Keratinocyte (primary cell): ENCODE measurements at regions not wholly inside any gene's neighbourhood (a gene's known extent, or its start where the extent isn't known, plus 50 kb on each side); places are given as distances from the start of the nearest gene placed in this dataset.

ENCODE experiments used
- DNase-seq: peaks from one replicate; pipeline ENCODE4 v3.0.0-alpha.2; 2011; ENCODE audit warnings: low read depth, missing footprints, low spot score
- FAIRE-seq: peaks from 2 replicates; lab custom pipeline; 2011; peaks lifted over from hg19 to GRCh38; lab: Jason Lieb, UNC
- H2AFZ ChIP-seq: 2 replicates; pipeline ENCODE4 v1.6.0; 2012; ENCODE audit warnings: low read length, control low read depth, inconsistent platforms; ENCODE audit not compliant: control insufficient read depth
- H3K27ac ChIP-seq: 2 replicates; pipeline ENCODE4 v1.5.1; 2011; ENCODE audit warnings: low read length; ENCODE audit not compliant: control insufficient read depth, insufficient read depth
- H3K27me3 ChIP-seq: 3 replicates; pipeline ENCODE4 v1.6.0; 2011; ENCODE audit warnings: low read length; ENCODE audit not compliant: control insufficient read depth, insufficient read depth; ENCODE audit errors: extremely low read depth
- H3K36me3 ChIP-seq, 2 experiments: 2 replicates in 1 of 2; 3 replicates in 1 of 2; pipeline ENCODE4 v1.5.1; 2011; ENCODE audit warnings: low read length in 2 of 2, mild to moderate bottlenecking in 1 of 2; ENCODE audit not compliant: control insufficient read depth in 2 of 2, insufficient read depth in 2 of 2; ENCODE audit errors: extremely low read depth in 1 of 2
- H3K4me1 ChIP-seq: 3 replicates; pipeline ENCODE4 v1.5.1; 2011; ENCODE audit warnings: low read length; ENCODE audit not compliant: control insufficient read depth, insufficient read depth; ENCODE audit errors: extremely low read depth
- H3K4me2 ChIP-seq: 3 replicates; pipeline ENCODE4 v1.6.0; 2011; ENCODE audit warnings: low read depth, low read length; ENCODE audit not compliant: control insufficient read depth, insufficient read depth; ENCODE audit errors: extremely low read depth
- H3K4me3 ChIP-seq, 3 experiments: fragments of 200-600 bp in 1 of 3; sonication (generic) in 1 of 3; 2 replicates in 2 of 3; 3 replicates in 1 of 3; pipeline ENCODE4 v1.5.1; 2011 to 2016; ENCODE audit warnings: low read length in 3 of 3, mild to moderate bottlenecking in 3 of 3, control low read depth in 2 of 3, inconsistent platforms in 1 of 3, low read depth in 1 of 3, mixed read lengths in 1 of 3, mixed run types in 1 of 3, moderate library complexity in 1 of 3; ENCODE audit not compliant: control insufficient read depth in 2 of 3, insufficient read depth in 2 of 3; ENCODE audit errors: extremely low read depth in 1 of 3
- H3K79me2 ChIP-seq: 2 replicates; pipeline ENCODE4 v1.6.0; 2012; ENCODE audit warnings: low read length; ENCODE audit not compliant: control insufficient read depth, insufficient read depth
- H3K9ac ChIP-seq: 3 replicates; pipeline ENCODE4 v1.6.0; 2011; ENCODE audit warnings: low read length; ENCODE audit not compliant: control insufficient read depth, insufficient read depth; ENCODE audit errors: extremely low read depth
- H3K9me1 ChIP-seq: 3 replicates; pipeline ENCODE4 v1.6.0; 2011; ENCODE audit warnings: low read length; ENCODE audit not compliant: control insufficient read depth, insufficient read depth; ENCODE audit errors: extremely low read depth
- H3K9me3 ChIP-seq: 2 replicates; pipeline ENCODE4 v1.5.1; 2012; ENCODE audit warnings: low read depth, low read length; ENCODE audit not compliant: control insufficient read depth
- H4K20me1 ChIP-seq: 3 replicates; pipeline ENCODE4 v1.6.0; 2011; ENCODE audit warnings: low read length; ENCODE audit not compliant: control insufficient read depth, insufficient read depth; ENCODE audit errors: extremely low read depth
- CTCF ChIP-seq, 3 experiments: IDR thresholded peaks in 1 of 3; conservative IDR thresholded peaks in 1 of 3; optimal IDR thresholded peaks in 1 of 3; 2 replicates in 2 of 3; 3 replicates in 1 of 3; pipeline versions ENCODE3 to v1.5.1; 2011; ENCODE audit warnings: low read length in 3 of 3, mild to moderate bottlenecking in 3 of 3, moderate library complexity in 2 of 3, control low read depth in 1 of 3, inconsistent platforms in 1 of 3; ENCODE audit not compliant: insufficient read depth in 2 of 3; ENCODE audit errors: extremely low read depth in 1 of 3
- EZH2 ChIP-seq: IDR thresholded peaks from one replicate; pipeline ENCODE4 v1.6.1; 2012; ENCODE audit warnings: inconsistent platforms, mild to moderate bottlenecking, low read length, moderate library complexity
- dilution Hi-C: fragments of 300-500 bp; cut with MboI; formaldehyde crosslinking; loops from one replicate; pipeline ENCODE4 v1.7.0; 2020; ENCODE audit warnings: low sequenced_read_pairs; ENCODE audit not compliant: extremely low pct_ligation_motif_present

DNA sequence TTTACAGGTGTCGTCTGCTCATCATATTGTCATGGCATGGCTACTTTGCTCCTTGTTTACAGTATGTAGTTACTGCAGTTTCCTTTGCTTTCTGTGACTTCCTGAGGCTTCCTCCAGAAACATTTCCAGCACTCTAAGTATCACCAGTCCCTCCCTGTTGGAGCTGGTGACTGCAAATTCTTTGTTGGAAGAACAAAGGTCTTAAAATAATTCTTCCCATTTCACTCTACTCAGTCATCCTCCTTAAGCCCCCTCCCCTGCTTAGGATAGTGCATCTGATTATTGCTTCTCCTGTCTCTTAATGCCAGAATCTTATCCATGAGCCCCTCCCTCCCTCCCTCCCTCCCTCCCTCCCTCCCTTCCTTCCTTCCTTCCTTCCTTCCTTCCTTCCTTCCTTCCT is 72.0 kb downstream of the C3orf38 start:
- Histone ChIP-seq H3K79me2 (no peaks in the 10 kb centered on the region), H3K9me1 (no peaks in the 10 kb centered on the region), H3K27ac (no peak overlapping the region), H3K4me2 (no peak overlapping the region), H3K9me3 (no peaks in the 10 kb centered on the region), H4K20me1 (no peaks in the 10 kb centered on the region), H3K4me3 (no peak overlapping the region), H3K9ac (no peak overlapping the region), H3K27me3 (no peaks in the 10 kb centered on the region), H3K4me1 (no peaks in the 10 kb centered on the region), H3K36me3 (no peaks in the 10 kb centered on the region), H2AFZ (no peak overlapping the region)
- dilution Hi-C loops = no loop called here
- no peak for TF ChIP-seq CTCF (optimal IDR thresholded peaks at IDR 0.05 in 1 of 3, IDR thresholded peaks at IDR 0.05 in 1 of 3, conservative IDR thresholded peaks at IDR 0.05 in 1 of 3; ENCODE audit: extremely low read depth in 1 of 3, insufficient read depth in 2 of 3, low read length in 3 of 3)
- TF ChIP-seq EZH2 = no peak
- FAIRE-seq (no peak), DNase-seq (no peak)

GRCh38 chr3:88222343-88222742 is 72.6 kb downstream of the C3orf38 start:
- dilution Hi-C loops = no loop called here
- FAIRE-seq = no peak
- no peaks in the 10 kb centered on the region for H3K4me1 ChIP-seq

More at GRCh38 chr3:88222343-88222742, 72.6 kb downstream of the C3orf38 start:
- Histone ChIP-seq H3K9me1 (no peaks in the 10 kb centered on the region), H3K79me2 (no peaks in the 10 kb centered on the region), H3K36me3 (no peaks in the 10 kb centered on the region), H2AFZ (no peak overlapping the region), H3K27me3 (no peaks in the 10 kb centered on the region), H3K4me2 (no peak overlapping the region), H3K9ac (no peak overlapping the region), H3K27ac (no peak overlapping the region), H3K9me3 (no peaks in the 10 kb centered on the region), H4K20me1 (no peaks in the 10 kb centered on the region), H3K4me3 (no peak overlapping the region)
- TF ChIP-seq CTCF (optimal IDR thresholded peaks at IDR 0.05 in 1 of 3, IDR thresholded peaks at IDR 0.05 in 1 of 3, conservative IDR thresholded peaks at IDR 0.05 in 1 of 3; ENCODE audit: extremely low read depth in 1 of 3, insufficient read depth in 2 of 3, low read length in 3 of 3) = no peak
- no peak for TF ChIP-seq EZH2
- DNase-seq = no peak
